AG04450 (cell line): ENCODE measurements at regions not wholly inside any gene's neighbourhood (a gene's known extent, or its start where the extent isn't known, plus 50 kb on each side); places are given as distances from the start of the nearest gene placed in this dataset.

Experiments
- CTCF ChIA-PET: fragments of 300-600, 350-600 bp; formaldehyde crosslinking; extraction: SDS; loops from one replicate; lab custom pipeline; 2022; ENCODE audit warnings: antibody characterized with exemption, inconsistent platforms; lab: Charles Lee
- POLR2A ChIA-PET: fragments of 350-600 bp; formaldehyde crosslinking; extraction: SDS; loops from one replicate; lab custom pipeline; 2021; ENCODE audit warnings: antibody characterized with exemption, inconsistent platforms; lab: Yijun Ruan, JAX
- DNase-seq: peaks from one replicate; pipeline ENCODE4 v3.0.0-alpha.2; 2011; ENCODE audit warnings: low read depth, low spot score
- H3K27ac ChIP-seq: one replicate; pipeline ENCODE4 v1.5.1; 2012; ENCODE audit warnings: low read depth, low read length, control low read depth
- H3K27me3 ChIP-seq: one replicate; pipeline ENCODE4 v1.6.0; 2012; ENCODE audit warnings: low read length; ENCODE audit not compliant: control insufficient read depth, insufficient read depth
- H3K4me3 ChIP-seq: 2 replicates; pipeline ENCODE4 v1.5.1; 2011; ENCODE audit warnings: mild to moderate bottlenecking, low read depth, low read length, control low read depth
- H3K9me3 ChIP-seq: 2 replicates; pipeline ENCODE4 v1.5.1; 2012; ENCODE audit warnings: low read length; ENCODE audit not compliant: control insufficient read depth, insufficient read depth
- CTCF ChIP-seq: IDR thresholded peaks from 2 replicates; pipeline ENCODE4 v1.5.1; 2011; ENCODE audit warnings: low read depth, low read length, control low read depth, inconsistent platforms

DNA sequence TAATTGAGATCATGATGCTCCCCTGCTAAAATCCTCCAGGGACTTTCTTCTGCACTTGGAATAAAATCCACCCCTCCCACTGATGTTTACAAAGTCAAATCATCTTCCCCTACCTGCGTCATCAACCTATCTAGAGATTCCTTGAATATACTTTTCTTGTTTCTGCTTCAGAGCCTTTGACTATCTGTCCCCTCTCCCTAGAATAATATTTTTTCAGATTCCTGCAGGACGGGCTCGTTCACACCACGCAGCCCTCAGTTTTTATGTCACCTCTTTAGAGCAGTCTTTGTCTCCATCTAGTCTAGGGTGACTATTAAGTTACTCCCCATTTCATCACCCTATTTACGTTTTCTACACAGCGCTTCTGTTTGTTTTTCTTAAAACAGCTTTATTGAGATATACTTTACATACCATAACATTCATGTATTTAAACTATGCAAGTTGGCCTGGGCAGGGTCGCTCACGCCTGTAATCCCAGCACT, 94.8 kb upstream of the SESN3 start:
- no peak for TF ChIP-seq CTCF

DNA sequence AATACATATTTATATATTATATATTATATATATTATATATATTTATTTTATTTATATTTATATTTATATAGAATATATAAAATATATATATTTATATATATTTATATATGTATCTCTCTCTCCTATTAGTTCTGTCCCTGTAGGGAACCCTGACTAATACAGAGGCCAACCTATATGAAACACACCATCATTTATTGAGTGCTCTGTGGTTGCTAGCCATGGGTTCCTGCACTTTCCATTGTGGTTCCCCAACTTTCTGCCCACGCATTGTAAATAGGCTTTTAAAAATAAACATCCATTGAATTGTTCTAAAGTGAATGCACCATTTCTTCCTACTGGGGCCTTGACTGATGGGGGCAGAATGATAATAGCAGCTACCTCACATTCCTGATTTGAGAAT, 93.8 kb upstream of the SESN3 start:
- POLR2A ChIA-PET = no interaction called here
- no peak for TF ChIP-seq CTCF
- DNase-seq = no peak

More for the DNA sequence above, 94.8 kb upstream of the SESN3 start:
- POLR2A ChIA-PET = no interaction called here
- no peaks in the 10 kb centered on the region for H3K9me3 ChIP-seq
- CTCF ChIA-PET = no interaction called here
- H3K27me3 ChIP-seq = peaks cover 4% of the 10 kb centered on the region
- no peak overlapping the region for H3K27ac ChIP-seq
- DNase-seq = no peak
- H3K4me3 ChIP-seq = no peak overlapping the region

GRCh38 chr11:95322539-95322938, 91.5 kb upstream of the SESN3 start:
- Histone ChIP-seq H3K27ac (no peak overlapping the region), H3K27me3 (peaks cover 4% of the 10 kb centered on the region), H3K9me3 (no peaks in the 10 kb centered on the region), H3K4me3 (no peak overlapping the region)
- DNase-seq = no peak
- TF ChIP-seq CTCF = no peak
- ChIA-PET CTCF (interaction anchor here (1.1 kb wide), 1 partner anchor 15 kb away, joined by 4 read pairs; no protein-coding TSS in a partner anchor), POLR2A (no interaction called here)

More for the DNA sequence above, 93.8 kb upstream of the SESN3 start:
- Histone ChIP-seq H3K27ac (no peak overlapping the region), H3K9me3 (no peaks in the 10 kb centered on the region), H3K4me3 (no peak overlapping the region), H3K27me3 (peaks cover 4% of the 10 kb centered on the region)
- CTCF ChIA-PET = no interaction called here

DNA sequence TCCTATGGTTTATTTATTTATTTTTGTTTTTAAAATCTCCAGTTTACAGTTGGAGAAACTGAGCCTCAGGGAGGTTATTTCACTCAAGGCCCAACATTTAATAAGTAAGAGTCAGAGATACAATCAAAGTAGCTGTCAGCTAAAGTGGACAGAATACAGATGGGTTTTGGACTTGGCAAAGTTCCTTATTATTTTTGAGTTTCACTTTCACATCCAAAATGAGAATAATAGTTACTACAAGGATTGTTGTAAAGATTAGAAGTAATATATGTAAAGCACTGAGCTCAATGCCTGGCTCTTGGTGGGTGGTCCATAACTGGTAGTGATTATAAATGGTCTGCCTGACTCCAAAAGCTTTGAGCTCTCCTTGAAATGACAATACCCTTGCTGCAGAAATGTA, 87.5 kb upstream of the SESN3 start:
- no peak for DNase-seq
- no peak for TF ChIP-seq CTCF
- Histone ChIP-seq H3K4me3 (no peak overlapping the region), H3K9me3 (no peaks in the 10 kb centered on the region), H3K27ac (no peak overlapping the region), H3K27me3 (peaks cover 2% of the 10 kb centered on the region)
- CTCF ChIA-PET = interaction anchor here (1.8 kb wide), 1 partner anchor 387 kb away, joined by 7 read pairs; no protein-coding TSS in a partner anchor
- POLR2A ChIA-PET = no interaction called here

DNA sequence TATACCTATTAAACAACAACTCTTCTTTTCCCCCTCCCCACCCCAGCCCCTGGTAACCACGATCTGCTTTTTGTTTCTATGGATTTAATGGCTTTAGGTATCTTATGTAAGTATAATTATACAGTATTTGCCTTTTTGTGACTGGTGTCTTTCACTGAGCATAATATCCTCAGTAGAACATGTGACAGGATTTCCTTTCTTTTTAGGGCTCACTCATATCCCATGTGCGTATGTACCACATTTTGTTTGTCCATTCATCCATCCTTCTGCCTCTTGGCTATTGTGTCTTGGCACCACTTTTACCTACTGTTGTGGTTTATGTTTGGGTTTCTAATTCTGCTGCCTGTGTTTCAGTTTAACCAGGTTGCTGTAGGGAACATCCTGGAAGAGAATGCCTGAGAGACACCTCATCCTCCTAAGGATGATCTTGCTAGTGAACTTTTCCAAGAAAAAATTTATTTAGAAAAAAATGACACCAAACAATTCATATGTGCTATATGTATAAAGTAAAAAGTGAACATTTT, 77.6 kb upstream of the SESN3 start:
- no peaks in the 10 kb centered on the region for H3K27me3 ChIP-seq
- ChIA-PET POLR2A (no interaction called here), CTCF (no interaction called here)
- no peaks in the 10 kb centered on the region for H3K9me3 ChIP-seq
- DNase-seq = no peak
- no peak overlapping the region for H3K4me3 ChIP-seq
- TF ChIP-seq CTCF = no peak
- H3K27ac ChIP-seq = no peak overlapping the region
